Progenitor cell of endocrine pancreas (in vitro differentiated cells): ENCODE measurements at regions not wholly inside any gene's neighbourhood (a gene's known extent, or its start where the extent isn't known, plus 50 kb on each side); places are given as distances from the start of the nearest gene placed in this dataset.

Experiments used
- DNase-seq: peaks from one replicate; pipeline ENCODE4 v3.0.0; 2021; ENCODE audit warnings: low spot score; ENCODE audit not compliant: unreplicated experiment
- H3K27ac Mint-ChIP-seq: 2 replicates; pipeline ENCODE4 v1.8.0; 2021; ENCODE audit warnings: mild to moderate bottlenecking, moderate library complexity, mixed read lengths
- H3K27me3 Mint-ChIP-seq: 2 replicates; pipeline ENCODE4 v1.8.0; 2021; ENCODE audit warnings: mixed read lengths
- H3K36me3 Mint-ChIP-seq: 2 replicates; pipeline ENCODE4 v1.8.0; 2022; ENCODE audit warnings: mixed read lengths; ENCODE audit not compliant: insufficient read depth
- H3K4me1 Mint-ChIP-seq: 2 replicates; pipeline ENCODE4 v1.8.0; 2021; ENCODE audit warnings: low read depth, mixed read lengths
- H3K4me3 Mint-ChIP-seq: 2 replicates; pipeline ENCODE4 v1.8.0; 2021; ENCODE audit warnings: low read depth, mild to moderate bottlenecking, moderate library complexity, mixed read lengths
- H3K9me3 Mint-ChIP-seq: 2 replicates; pipeline ENCODE4 v1.8.0; 2021; ENCODE audit warnings: low read depth, mixed read lengths
- TF ChIP-seq, protein P1 (sequence below): fragments of 200-600 bp; sonication (generic); IDR thresholded peaks from one replicate; pipeline ENCODE4 v1.5.0; 2021; ENCODE audit warnings: antibody characterized with exemption, mild to moderate bottlenecking; ENCODE audit not compliant: unreplicated experiment

- Mint-ChIP-seq H3K27me3 (peaks cover 65% of the 10 kb centered on the region), H3K27ac (no peak overlapping the region), H3K36me3 (no peaks in the 10 kb centered on the region), H3K4me1 (peaks cover 13% of the 10 kb centered on the region), H3K4me3 (no peak overlapping the region), H3K9me3 (no peaks in the 10 kb centered on the region)
- DNase-seq, result no peak
- TF ChIP-seq, protein P1, sequence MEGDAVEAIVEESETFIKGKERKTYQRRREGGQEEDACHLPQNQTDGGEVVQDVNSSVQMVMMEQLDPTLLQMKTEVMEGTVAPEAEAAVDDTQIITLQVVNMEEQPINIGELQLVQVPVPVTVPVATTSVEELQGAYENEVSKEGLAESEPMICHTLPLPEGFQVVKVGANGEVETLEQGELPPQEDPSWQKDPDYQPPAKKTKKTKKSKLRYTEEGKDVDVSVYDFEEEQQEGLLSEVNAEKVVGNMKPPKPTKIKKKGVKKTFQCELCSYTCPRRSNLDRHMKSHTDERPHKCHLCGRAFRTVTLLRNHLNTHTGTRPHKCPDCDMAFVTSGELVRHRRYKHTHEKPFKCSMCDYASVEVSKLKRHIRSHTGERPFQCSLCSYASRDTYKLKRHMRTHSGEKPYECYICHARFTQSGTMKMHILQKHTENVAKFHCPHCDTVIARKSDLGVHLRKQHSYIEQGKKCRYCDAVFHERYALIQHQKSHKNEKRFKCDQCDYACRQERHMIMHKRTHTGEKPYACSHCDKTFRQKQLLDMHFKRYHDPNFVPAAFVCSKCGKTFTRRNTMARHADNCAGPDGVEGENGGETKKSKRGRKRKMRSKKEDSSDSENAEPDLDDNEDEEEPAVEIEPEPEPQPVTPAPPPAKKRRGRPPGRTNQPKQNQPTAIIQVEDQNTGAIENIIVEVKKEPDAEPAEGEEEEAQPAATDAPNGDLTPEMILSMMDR, result no peak
Measured at GRCh38 chr15:69731081-69731330, 278.4 kb downstream of the RPLP1 start.

DNA sequence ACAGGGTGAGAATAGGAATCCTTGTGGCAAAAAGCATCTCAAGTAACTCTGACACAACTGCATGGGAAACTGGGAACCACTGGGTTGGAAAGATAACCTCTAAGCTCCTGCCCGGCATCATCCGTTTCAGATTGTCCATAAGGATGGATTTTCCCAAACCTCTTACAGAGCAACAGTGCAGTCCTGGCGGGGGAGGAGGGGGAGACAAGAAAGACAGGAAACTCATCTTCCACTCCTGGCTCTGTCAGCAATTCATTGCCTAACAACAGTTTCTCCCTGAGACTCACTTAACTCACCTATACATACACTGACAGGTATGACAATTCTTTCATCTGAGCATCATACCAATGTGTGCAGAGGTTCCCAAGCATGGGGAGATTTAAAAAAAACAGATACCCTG, 279.0 kb downstream of the RPLP1 start:
- Mint-ChIP-seq H3K4me1 (peaks cover 16% of the 10 kb centered on the region), H3K27me3 (peaks cover 62% of the 10 kb centered on the region), H3K4me3 (no peak overlapping the region), H3K9me3 (no peaks in the 10 kb centered on the region), H3K36me3 (no peaks in the 10 kb centered on the region), H3K27ac (no peak overlapping the region)
- TF ChIP-seq, protein P1, result no peak
- no peak for DNase-seq

DNA sequence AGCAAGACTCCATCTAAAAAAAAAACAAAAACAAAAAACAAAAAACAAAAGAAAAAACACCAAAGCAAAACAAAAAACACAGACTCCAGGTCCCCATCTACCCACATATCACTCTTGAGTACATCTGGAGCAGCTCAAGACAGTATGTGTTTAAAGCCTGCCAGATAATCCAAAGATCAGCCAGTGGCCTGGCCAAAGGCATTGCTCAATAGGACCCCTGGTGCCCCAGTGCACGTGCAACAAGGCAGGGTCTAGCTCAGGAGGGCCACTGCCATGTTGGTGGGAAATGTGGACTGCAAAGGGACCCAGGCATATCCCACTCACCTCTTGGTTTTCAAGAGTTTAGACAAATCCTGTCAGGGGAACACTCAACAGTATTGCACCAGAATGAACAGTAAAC, 279.5 kb downstream of the RPLP1 start:
- peaks cover 16% of the 10 kb centered on the region for H3K4me1 Mint-ChIP-seq
- H3K27me3 Mint-ChIP-seq, result peaks cover 64% of the 10 kb centered on the region
- H3K9me3 Mint-ChIP-seq, result no peaks in the 10 kb centered on the region
- no peaks in the 10 kb centered on the region for H3K36me3 Mint-ChIP-seq
- no peak overlapping the region for H3K27ac Mint-ChIP-seq
- DNase-seq, result no peak
- TF ChIP-seq, protein P1, result no peak
- no peak overlapping the region for H3K4me3 Mint-ChIP-seq

GRCh38 chr15:69734699-69735098, 282.1 kb downstream of the RPLP1 start:
- no peaks in the 10 kb centered on the region for H3K36me3 Mint-ChIP-seq
- no peak overlapping the region for H3K27ac Mint-ChIP-seq
- no peak for DNase-seq
- peaks cover 65% of the 10 kb centered on the region for H3K27me3 Mint-ChIP-seq
- TF ChIP-seq, protein P1, result no peak
- no peak overlapping the region for H3K4me3 Mint-ChIP-seq
- no peaks in the 10 kb centered on the region for H3K9me3 Mint-ChIP-seq
- H3K4me1 Mint-ChIP-seq, result peaks cover 25% of the 10 kb centered on the region

GRCh38 chr15:69735121-69735520, 282.5 kb downstream of the RPLP1 start:
- no peak for DNase-seq
- H3K27ac Mint-ChIP-seq, result peak overlapping the region; percentile 23
- no peak overlapping the region for H3K4me3 Mint-ChIP-seq

More at GRCh38 chr15:69735121-69735520, 282.5 kb downstream of the RPLP1 start:
- Mint-ChIP-seq H3K27me3 (peaks cover 67% of the 10 kb centered on the region), H3K36me3 (no peaks in the 10 kb centered on the region), H3K9me3 (no peaks in the 10 kb centered on the region), H3K4me1 (peaks cover 25% of the 10 kb centered on the region)
- TF ChIP-seq, protein P1, result no peak
